LoVo (cell line): ENCODE measurements at regions not wholly inside any gene's neighbourhood (a gene's known extent, or its start where the extent isn't known, plus 50 kb on each side); places are given as distances from the start of the nearest gene placed in this dataset.

Experiments
- DNase-seq: peaks from one replicate; pipeline ENCODE4 v3.0.0-alpha.2; 2016; ENCODE audit warnings: low spot score

DNA sequence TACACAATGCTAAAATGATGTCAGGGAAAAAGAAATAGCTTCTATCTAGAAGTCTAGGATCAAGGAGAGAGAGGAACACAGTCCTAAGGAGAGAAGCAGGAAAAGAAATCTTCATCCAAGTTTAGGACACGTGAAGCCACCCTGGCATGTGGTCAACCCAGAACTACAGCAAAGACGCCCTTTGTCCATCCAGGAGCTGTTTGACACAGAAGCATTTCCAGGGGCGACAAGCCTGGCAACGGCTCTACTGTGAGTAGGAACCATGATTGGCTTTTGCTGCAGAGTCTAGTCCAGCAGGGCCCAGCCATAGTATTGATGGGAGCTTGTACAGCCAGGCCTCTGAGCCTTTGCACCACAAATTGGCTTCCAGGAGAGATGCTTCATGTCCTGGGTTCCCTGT lies 185.4 kb upstream of the RPL38 start:
- no peak for DNase-seq

DNA sequence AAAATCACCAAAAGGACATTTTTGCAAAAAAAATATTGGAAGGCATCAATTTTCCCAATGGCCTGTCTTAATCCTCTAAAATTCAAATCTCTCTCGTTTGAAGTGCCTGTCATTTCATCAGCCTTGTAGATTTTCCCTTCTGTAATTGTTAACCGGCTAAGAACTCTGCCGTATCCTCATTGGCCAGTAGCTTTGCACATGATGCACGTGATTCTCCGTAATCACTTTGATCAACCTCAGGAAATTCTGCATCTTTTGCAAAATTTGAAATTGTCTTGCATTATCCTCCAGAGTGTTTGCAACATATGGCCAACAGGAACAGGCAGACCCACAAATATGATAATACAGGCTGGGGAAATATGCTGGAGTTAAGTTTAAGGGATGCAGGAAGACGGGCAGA lies 184.2 kb upstream of the RPL38 start:
- DNase-seq, result no peak

DNA sequence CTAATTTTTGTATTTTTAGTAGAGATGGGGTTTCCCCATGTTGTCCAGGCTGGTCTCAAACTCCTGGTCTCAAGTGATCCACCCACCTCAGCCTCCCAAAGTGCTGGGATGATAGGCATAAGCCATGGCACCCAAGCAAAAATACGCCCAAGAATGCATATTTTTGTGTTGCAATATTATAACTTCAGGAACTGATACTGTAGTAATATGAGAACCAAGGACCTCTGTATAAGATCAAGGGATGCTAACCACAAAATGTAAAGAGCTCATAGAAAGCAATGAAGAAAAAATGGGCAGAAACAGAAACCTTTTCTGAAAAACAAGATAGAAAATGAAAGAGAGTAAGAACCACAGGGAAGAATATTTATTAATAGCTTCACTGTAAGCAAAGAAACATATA lies 183.6 kb upstream of the RPL38 start:
- DNase-seq, result no peak

DNA sequence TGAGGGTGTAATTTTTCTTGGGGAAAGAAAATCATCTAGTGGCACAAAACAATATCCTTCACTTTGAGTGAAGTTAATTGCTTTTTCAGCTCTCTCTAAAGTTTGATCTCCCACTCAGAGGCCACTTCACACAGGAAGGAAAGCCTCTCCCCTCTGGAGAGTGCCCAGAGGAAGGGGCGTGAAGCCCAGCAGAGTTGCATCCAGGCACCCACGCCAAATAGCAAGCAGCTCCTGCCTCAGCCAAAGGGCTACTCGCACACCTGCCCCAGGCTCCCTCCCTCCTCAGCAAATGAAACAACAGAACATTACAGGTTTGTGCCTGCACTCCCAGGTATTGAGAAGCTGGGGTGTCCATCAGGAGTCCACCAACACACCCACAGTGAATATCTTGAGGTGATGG lies 183.0 kb upstream of the RPL38 start:
- no peak for DNase-seq

DNA sequence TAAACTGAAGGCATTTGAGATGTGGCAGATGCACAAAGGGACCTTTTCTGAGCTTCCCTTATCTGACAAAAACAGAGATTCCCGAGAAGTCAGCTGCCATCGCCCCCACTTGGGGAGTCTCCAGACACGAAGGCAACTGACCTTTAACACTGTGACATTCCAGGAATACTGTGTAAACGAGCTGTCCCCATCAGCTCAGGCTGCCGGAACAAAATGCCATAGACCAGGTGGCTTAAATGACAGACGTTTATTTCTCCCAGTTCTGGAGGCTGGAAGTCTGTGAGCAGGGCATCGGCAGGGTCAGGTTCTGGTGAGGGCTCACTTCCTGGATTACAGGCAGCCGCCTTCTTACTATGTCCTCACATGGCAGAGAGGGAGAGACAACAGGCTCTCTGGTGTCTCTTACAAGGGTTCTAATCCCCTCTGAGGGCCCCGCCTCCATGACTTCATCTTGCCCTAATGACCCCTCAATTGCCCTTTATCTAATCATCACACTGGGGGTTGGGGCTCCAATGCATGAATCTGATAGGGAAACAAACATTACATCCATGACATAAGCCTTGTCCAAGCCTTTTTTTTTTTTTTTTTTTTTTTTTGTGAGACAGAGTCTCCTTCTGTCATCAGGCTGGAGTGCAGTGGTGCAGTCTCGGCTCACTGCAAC lies 178.5 kb upstream of the RPL38 start:
- no peak for DNase-seq

DNA sequence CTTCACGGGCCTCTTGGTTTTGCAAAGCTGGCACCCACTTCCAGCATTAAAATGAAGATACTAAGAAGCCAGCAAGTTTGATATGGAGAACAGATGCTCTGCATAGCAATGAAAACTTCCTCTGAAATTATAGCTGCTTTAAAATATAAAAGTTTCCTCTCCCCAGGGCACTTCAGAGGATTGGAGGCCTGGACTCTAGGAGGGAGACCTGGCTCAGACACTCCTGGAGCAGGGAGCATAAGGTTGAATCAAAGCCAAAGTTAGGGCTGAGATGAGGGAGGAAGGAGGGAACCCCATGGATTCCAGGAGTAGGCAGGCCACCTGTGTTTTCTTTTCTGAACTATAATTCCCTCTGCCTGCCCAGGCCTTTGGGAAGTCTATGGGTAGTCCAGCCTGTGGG lies 176.0 kb upstream of the RPL38 start:
- DNase-seq, result no peak

DNA sequence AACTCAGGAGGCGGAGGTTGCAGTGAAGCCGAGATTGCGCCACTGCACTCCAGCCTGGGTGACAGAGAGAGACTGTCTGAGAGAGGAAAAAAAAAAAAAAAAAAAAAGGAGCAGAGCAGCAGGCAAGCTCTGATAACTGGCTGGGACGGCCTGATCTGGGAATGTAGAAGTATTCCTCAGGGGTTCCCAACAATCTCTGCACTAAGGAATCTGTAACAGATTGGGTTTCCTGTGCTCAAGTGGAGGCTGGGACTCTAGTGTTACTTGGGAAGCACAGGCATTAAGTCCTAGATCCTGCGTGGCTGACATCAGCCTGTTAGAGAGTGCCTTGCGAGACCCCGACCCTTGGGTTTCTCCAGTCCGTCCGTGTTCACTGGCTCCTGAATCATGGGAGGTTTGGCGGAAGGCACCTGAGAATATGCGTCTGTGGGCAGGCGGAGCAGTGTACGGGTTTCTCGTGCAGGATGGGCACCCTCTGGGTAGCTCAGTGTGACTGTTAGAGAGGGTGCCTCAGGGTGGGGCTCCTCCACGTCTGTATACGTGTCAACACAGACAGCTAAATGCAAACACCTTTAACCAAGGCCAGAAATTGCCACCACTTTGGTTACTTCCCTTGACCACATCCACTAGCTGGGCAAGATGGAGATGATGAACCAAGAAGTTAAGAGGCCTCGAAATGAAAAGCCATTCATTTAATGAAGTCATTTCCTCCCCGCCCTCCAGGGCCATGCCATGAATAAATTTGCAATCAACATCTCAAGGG lies 174.9 kb upstream of the RPL38 start:
- no peak for DNase-seq

DNA sequence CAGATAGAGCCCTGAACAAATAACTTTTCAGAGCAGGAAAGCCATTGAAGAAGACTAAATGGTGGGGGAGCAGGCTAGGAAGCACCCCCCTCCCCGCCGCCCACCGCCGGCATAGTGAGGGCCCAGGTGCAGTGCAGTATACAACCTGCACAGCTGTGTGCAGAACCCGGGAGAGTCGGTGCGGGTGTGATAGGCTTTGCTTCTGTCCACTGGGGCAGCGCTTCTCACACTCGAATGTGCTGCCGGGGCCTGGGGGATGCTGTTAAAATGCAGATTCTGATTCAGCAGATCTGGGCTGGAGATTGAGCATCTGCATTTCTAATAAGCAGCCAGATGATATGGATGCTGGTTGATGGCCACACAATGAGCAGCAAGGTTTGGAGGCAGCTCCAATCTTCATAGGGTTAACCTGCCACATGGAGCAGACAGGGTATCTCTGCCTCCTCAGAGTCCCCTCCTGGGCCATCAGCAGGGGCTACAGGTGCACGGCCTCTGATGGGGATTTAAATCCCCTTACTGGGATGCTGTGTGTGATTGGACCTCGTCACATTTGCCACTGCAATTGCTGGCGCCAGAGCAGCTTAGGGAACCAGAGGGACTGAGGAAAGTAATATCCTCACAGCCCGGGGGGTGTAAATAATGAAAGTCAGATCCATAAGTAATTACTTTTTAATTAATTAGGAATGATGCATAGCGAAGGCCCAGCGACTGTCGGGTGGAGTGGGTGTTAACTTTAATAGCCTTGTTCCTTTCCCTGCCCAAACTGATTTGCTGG lies 172.0 kb upstream of the RPL38 start:
- DNase-seq, result no peak

DNA sequence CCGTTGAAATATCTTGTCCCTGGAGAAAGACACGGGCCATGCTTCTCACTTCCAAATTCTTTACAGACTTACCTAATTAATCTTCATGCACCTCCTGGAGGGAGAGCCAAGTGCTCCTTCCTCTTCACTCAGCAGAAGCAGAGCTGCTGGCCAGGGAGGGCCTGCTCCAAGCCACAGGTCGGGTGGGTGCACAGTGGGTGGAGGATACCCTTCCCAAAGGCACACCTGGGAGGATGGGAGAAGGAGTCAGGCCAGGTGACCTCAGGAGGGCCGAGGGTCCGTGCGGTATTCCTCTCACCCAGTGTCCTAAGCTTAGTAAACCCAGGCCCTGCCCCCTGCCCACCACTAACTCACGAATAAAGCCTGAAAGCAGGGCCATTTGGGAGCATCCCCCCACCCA lies 171.3 kb upstream of the RPL38 start:
- no peak for DNase-seq

DNA sequence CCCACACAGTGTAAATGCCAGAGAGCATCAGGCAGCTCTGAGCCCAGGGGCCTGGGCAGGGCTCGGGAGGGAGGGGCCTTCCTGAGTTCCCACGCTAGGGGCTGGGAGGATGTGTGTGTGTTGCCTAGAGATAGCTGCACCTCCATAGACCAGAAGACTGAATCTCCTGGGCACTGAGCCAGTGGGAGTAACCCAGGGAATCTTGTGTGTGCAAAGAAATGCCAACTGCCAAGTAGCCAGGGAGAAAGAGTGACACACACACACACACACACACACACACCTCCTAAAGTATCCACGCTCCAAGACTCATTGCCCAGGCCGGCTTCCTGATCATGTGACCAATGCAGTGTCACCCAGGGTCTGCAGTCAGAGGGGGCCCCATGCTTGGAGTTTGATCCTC lies 166.2 kb upstream of the RPL38 start:
- no peak for DNase-seq

DNA sequence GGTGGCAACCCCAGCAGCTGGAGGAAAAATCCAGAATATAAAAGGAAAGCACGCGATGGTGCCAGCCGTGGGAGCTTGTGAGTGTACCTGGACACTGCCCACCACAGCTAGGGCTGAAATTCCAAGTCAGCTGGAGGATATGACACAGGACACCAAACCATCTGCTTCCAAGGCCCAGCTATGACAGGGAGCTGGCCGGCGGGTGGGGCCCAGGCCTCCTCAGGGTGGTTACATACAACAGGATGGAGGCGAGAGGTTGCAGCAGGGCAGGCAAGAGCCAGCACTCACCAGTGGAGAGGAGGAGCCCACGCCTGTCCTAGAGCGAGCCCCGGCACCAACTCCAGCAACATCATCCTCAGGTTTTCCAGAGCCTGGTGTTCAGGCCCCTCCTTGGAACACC lies 163.2 kb upstream of the RPL38 start:
- no peak for DNase-seq

DNA sequence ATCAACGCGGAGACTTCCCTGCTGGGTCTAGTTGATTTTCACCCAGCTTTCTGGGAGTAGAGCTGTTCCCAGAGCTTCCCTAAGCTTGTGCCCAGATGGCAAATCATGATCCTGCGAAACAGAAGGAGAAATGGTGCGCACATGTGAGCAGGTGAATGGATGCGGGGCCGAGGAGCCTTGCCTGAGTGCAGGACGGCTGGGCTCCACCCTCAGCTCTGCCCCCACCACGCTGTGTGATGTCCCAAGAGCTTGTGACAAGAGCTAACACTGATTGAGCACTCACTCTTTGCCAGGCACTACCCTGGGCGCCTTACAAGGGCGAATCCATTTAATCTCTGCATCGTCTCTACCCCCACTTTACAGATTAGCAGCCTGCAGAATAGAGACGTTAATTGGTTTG lies 162.7 kb upstream of the RPL38 start:
- no peak for DNase-seq

DNA sequence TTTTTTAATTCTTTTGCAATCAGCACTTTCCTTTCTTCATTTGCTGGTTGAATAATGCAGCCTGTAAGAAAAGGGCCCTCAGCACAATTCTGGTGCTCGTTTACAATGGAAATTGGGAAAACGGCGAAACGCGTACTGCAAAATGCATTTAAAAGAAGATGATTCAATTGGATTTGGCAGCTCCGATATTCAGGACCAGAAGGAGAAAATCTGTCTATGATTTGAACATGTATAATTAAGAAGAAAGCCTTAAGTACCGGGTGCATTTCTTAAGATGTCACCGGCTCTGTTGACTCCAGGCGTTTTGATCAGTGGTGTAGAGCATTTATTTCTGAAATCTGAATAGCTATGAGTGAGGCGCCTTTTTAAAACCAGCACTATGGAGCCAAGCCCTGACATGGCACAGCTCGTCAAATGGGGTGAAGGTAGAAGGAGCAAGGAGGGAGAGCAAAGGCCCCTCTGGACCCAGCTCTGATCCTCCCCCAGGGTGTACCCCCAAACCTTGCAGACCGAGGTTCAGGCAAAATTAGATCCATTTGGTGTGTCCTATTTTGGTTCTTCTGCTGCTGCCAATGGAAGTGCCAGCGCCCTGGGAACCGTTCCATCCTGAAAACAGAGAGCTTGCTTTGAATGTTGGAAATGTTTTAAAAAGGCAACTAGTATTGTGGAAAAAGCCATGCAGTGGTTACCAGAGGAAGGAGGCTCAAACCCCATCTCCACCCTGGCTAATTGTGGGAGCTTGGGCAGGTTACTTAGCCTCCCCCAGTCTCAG lies 161.4 kb upstream of the RPL38 start:
- no peak for DNase-seq

DNA sequence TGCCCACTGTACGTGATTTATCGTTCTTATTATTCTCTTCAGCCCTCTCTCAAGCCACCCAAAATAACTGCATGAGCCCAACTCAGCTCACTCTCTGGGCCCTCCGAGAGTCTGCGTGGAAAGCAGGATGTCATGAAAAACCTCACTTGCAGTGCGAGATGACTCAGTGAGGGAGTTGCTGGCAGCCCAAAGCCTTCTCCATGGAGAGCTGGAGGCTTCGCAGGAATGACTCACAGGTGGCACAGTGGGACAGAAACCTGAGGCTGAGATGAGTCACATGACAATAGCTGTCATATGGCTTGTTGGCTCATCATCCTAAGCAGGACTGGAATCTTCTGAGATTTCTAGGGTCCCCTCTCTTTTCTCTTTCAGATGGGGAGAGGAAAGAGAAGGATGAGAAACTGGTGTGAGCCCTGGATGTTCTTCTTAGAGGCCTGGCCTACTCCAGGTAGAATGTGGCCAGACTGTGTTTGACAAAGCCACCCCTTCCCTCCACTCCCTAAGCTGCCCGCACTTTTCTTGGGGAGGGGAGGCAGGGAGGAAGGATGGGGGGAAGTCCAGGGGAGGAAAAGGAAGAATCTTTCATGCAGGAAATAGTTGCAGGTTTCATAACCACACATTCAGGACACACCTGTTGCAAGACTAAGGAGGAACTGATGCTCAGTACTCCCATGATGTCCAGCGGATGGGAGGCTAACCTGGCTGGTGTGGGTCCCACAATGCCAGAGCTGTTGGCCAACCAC lies 160.6 kb upstream of the RPL38 start:
- DNase-seq, result peak; percentile 76

DNA sequence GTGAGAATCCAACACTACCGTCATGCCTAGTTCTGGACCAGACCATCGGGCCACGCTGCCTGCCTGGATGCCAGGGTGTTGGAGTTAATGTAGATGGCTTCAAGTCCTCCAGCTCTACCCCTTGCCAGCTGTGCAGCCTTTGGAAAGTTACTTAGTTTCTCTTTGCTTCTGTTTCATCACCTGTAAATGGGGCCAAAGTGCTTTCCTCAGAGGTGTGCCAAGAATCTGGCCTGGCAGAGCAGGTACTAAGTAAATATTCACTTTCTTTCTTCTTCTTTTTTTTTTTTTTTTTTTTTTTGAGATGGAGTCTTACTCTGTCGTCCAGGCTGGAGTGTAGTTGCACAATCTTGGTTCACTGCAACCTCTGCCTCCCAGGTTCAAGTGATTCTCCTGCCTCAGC lies 159.5 kb upstream of the RPL38 start:
- no peak for DNase-seq

DNA sequence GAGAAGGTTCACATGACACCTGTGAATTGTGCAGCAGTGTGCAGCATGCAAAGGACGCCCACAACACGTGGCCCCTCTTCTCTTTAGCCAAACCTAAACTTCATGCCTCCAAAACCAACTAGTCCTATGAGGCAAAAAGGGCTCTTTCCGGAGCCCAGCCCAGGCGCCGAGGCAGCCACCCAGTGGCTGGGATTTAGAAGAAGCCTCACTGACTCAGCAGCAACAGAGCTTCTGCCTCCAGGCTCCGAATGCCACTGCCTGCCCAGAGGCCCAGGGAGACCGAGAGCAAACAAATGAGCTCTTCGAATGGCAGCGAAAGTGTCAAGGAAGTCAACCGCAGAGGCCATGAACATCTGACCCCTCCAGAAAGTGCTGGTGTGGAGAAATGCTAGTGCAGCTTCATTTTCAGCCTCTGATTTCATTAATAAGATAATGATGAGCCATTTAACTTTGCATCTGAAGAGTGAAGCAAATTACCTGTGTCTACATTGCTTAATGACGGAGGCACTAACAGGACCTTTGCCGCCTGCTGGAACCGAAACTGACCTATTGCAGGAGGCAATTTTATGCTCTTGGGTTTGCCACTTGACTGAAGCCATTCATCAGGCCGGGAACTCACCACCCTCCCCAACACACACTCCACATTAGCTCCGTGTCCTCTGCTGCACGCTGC lies 157.7 kb upstream of the RPL38 start:
- no peak for DNase-seq

DNA sequence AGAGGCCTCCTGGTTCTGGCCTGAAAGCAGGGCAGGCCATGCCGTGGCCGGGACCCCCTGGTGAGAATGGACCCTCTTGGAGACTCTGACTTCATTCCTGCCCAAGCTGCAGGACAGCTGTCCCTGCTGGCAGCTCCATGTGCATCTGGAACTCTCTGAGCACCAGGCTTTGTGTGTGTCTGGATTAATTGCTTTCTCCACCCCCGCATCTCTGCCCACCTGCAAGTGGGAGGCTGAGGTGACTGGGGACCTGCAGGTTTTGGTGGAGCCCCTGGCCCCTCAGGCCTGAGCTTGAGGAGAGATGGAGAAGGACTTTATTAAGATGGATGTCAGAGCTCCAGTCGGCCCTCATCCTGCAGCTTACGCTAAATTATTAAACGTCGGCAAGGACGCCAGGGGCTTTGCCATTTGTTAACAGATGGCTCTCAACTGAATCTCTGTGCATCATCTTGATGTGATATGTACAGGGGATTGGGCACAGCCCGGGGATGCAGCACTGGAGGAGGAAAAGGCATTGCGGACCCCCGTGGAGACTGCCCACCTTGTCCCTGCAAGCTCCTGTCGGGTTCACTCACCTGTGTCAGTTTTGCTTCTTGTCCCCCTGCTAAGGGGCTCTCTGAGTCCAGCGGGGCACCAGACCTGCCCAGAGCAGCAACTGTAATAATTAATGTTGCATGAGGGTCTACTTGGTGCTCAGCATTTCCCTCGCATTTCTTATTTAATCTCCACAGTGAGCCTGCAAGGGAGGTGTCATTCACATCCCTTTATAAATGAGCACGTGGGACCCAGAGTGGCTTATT lies 154.1 kb upstream of the RPL38 start:
- DNase-seq, result no peak

DNA sequence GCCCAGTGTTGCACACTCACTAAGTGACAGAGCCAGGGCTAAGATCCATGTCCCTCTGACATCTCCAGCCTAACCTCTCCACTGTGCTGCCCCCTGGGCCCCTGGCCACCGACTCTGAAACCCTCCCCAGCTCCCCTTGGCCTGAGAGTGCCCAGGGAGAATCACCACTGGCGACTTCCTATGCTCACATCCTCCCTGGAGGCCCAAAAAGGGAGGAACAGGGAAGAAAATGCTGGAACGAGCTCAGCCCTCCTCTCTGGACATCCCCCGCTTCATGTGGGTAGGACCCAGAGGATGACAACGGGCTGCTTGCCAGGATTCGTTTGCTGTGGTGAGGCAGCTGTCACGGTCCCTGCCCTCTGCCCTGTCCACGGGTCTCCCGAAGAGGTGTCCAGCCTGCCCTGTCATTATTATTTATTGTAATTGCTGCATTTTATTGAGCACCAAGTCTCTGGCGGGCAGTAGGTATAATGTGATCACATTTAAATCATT lies 153.5 kb upstream of the RPL38 start:
- DNase-seq, result no peak

DNA sequence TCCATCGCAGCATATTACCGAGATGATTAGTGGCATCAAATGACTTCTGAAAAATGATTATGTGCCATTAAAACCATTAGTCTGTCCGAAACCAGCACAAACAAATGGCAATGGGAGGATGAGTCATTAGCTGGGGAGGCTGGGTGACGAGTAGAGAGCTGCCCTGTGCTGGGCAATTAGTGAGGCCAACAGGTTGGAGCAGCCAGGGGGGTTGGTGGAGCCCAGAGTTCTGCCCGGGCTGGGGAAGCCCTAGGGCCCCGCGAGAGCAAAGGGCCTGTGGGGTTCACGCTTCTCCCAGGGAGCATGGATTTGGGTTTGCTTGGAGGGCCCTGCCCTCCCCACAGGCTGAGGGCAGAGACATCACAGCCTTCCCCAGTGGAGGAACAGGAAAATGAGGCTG lies 152.1 kb upstream of the RPL38 start:
- no peak for DNase-seq
